NCI-H82 (cell line): ENCODE measurements at regions not wholly inside any gene's neighbourhood (a gene's known extent, or its start where the extent isn't known, plus 50 kb on each side); places are given as distances from the start of the nearest gene placed in this dataset.

Source experiments
- DNase-seq: peaks from one replicate; lab custom pipeline; 2025; lab: John Stamatoyannopoulos, UW

GRCh38 chr16:59330019-59330670, 596.0 kb upstream of the GOT2 start:
- no peak for DNase-seq

- DNase-seq: no peak
Measured at GRCh38 chr16:59328961-59329360, 594.8 kb upstream of the GOT2 start.

- no peak for DNase-seq
Measured at GRCh38 chr16:59327894-59328293, 593.8 kb upstream of the GOT2 start.

- DNase-seq: no peak
Measured at GRCh38 chr16:59326955-59327354, 592.8 kb upstream of the GOT2 start.

- DNase-seq: no peak
Measured at GRCh38 chr16:59324462-59324861, 590.3 kb upstream of the GOT2 start.

- DNase-seq: no peak
Measured at GRCh38 chr16:59320657-59321056, 586.5 kb upstream of the GOT2 start.

- peak; percentile 38 for DNase-seq
Measured at GRCh38 chr16:59319871-59320270, 585.8 kb upstream of the GOT2 start.

GRCh38 chr16:59305850-59306249, 571.7 kb upstream of the GOT2 start:
- DNase-seq: no peak

- no peak for DNase-seq
Measured at GRCh38 chr16:59296888-59297287, 562.8 kb upstream of the GOT2 start.

GRCh38 chr16:59295993-59296736, 562.0 kb upstream of the GOT2 start:
- peak; percentile 75 for DNase-seq

GRCh38 chr16:59295474-59295873, 561.4 kb upstream of the GOT2 start:
- no peak for DNase-seq

- DNase-seq: no peak
Measured at GRCh38 chr16:59290718-59291117, 556.6 kb upstream of the GOT2 start.

GRCh38 chr16:59289151-59289550, 555.0 kb upstream of the GOT2 start:
- no peak for DNase-seq

GRCh38 chr16:59274141-59274540, 540.0 kb upstream of the GOT2 start:
- no peak for DNase-seq

- DNase-seq: no peak
Measured at GRCh38 chr16:59263955-59264354, 529.8 kb upstream of the GOT2 start.

GRCh38 chr16:59260892-59261291, 526.8 kb upstream of the GOT2 start:
- DNase-seq: no peak

GRCh38 chr16:59259950-59260319, 525.8 kb upstream of the GOT2 start:
- peak; percentile 4 for DNase-seq

GRCh38 chr16:59259074-59259949, 525.2 kb upstream of the GOT2 start:
- peak; percentile 47 for DNase-seq

GRCh38 chr16:59252317-59252716, 518.2 kb upstream of the GOT2 start:
- DNase-seq: no peak

- DNase-seq: peak; percentile 17
Measured at GRCh38 chr16:59249011-59249410, 514.9 kb upstream of the GOT2 start.

- no peak for DNase-seq
Measured at GRCh38 chr16:59242556-59242955, 508.4 kb upstream of the GOT2 start.

GRCh38 chr16:59238246-59238645, 504.1 kb upstream of the GOT2 start:
- DNase-seq: no peak
